Nephron (organoid): ENCODE measurements at regions not wholly inside any gene's neighbourhood (a gene's known extent, or its start where the extent isn't known, plus 50 kb on each side); places are given as distances from the start of the nearest gene placed in this dataset.

Source experiments
- H3K27ac Mint-ChIP-seq, 3 experiments: 2 replicates each; pipeline ENCODE4 v1.8.0; 2020; ENCODE audit warnings: mixed read lengths in 3 of 3, mild to moderate bottlenecking in 2 of 3, moderate library complexity in 1 of 3
- H3K27me3 Mint-ChIP-seq: 2 replicates; pipeline ENCODE4 v1.8.0; 2021; ENCODE audit warnings: low read depth, mild to moderate bottlenecking, moderate library complexity, mixed read lengths
- H3K36me3 Mint-ChIP-seq: 2 replicates; pipeline ENCODE4 v1.8.0; 2020; ENCODE audit warnings: low read depth, mixed read lengths
- H3K4me1 Mint-ChIP-seq: 2 replicates; pipeline ENCODE4 v1.8.0; 2020; ENCODE audit warnings: mixed read lengths
- H3K4me3 Mint-ChIP-seq, 3 experiments: 2 replicates each; pipeline ENCODE4 v1.8.0; 2020; ENCODE audit warnings: mild to moderate bottlenecking in 3 of 3, mixed read lengths in 3 of 3, moderate library complexity in 2 of 3
- H3K9me3 Mint-ChIP-seq: 2 replicates; pipeline ENCODE4 v1.8.0; 2020; ENCODE audit warnings: mixed read lengths
- CTCF ChIP-seq, 3 experiments: fragments of 200-600 bp; sonication (generic); IDR thresholded peaks; one replicate each; pipeline ENCODE4 v1.5.0; 2021; ENCODE audit warnings: antibody characterized with exemption in 3 of 3; ENCODE audit not compliant: unreplicated experiment in 3 of 3

- Mint-ChIP-seq H3K4me3 (no peak overlapping the region), H3K9me3 (no peaks in the 10 kb centered on the region), H3K36me3 (no peaks in the 10 kb centered on the region), H3K27ac (no peak overlapping the region), H3K4me1 (peaks cover 22% of the 10 kb centered on the region), H3K27me3 (no peaks in the 10 kb centered on the region)
- TF ChIP-seq CTCF (IDR thresholded peaks at IDR 0.05; ENCODE audit: unreplicated experiment in 3 of 3) = no peak
Observed at GRCh38 chr3:36298188-36298587, 82.1 kb upstream of the STAC start.

GRCh38 chr3:36302158-36302509 lies 78.2 kb upstream of the STAC start:
- H3K4me1 Mint-ChIP-seq = peaks cover 2% of the 10 kb centered on the region

GRCh38 chr3:36302626-36303025 lies 77.7 kb upstream of the STAC start:
- no peaks in the 10 kb centered on the region for H3K36me3 Mint-ChIP-seq
- no peak overlapping the region for H3K4me3 Mint-ChIP-seq
- TF ChIP-seq CTCF (IDR thresholded peaks at IDR 0.05; ENCODE audit: unreplicated experiment in 3 of 3) = no peak
- no peaks in the 10 kb centered on the region for H3K27me3 Mint-ChIP-seq
- no peaks in the 10 kb centered on the region for H3K9me3 Mint-ChIP-seq
- no peak overlapping the region for H3K27ac Mint-ChIP-seq
- H3K4me1 Mint-ChIP-seq = no peaks in the 10 kb centered on the region

More at GRCh38 chr3:36302158-36302509, 78.2 kb upstream of the STAC start:
- no peak for TF ChIP-seq CTCF (IDR thresholded peaks at IDR 0.05; ENCODE audit: unreplicated experiment in 3 of 3)
- Mint-ChIP-seq H3K27me3 (no peaks in the 10 kb centered on the region), H3K4me3 (no peak overlapping the region), H3K36me3 (no peaks in the 10 kb centered on the region), H3K9me3 (no peaks in the 10 kb centered on the region), H3K27ac (no peak overlapping the region)

- no peaks in the 10 kb centered on the region for H3K27me3 Mint-ChIP-seq
- no peak overlapping the region for H3K4me3 Mint-ChIP-seq
- no peaks in the 10 kb centered on the region for H3K4me1 Mint-ChIP-seq
- H3K27ac Mint-ChIP-seq = no peak overlapping the region
- no peak for TF ChIP-seq CTCF (IDR thresholded peaks at IDR 0.05; ENCODE audit: unreplicated experiment in 3 of 3)
- H3K36me3 Mint-ChIP-seq = no peaks in the 10 kb centered on the region
- no peaks in the 10 kb centered on the region for H3K9me3 Mint-ChIP-seq
Observed at GRCh38 chr3:36303286-36303685, 77.0 kb upstream of the STAC start.

GRCh38 chr3:36305929-36306520 lies 74.3 kb upstream of the STAC start:
- Mint-ChIP-seq H3K4me1 (no peaks in the 10 kb centered on the region), H3K9me3 (no peaks in the 10 kb centered on the region), H3K36me3 (no peaks in the 10 kb centered on the region), H3K4me3 (no peak overlapping the region), H3K27ac (no peak overlapping the region), H3K27me3 (no peaks in the 10 kb centered on the region)
- no peak for TF ChIP-seq CTCF (IDR thresholded peaks at IDR 0.05; ENCODE audit: unreplicated experiment in 3 of 3)

- H3K4me3 Mint-ChIP-seq = no peak overlapping the region
- TF ChIP-seq CTCF (IDR thresholded peaks at IDR 0.05; ENCODE audit: unreplicated experiment in 3 of 3) = no peak
- H3K36me3 Mint-ChIP-seq = no peaks in the 10 kb centered on the region
- no peaks in the 10 kb centered on the region for H3K27me3 Mint-ChIP-seq
- H3K9me3 Mint-ChIP-seq = no peaks in the 10 kb centered on the region
- H3K4me1 Mint-ChIP-seq = no peaks in the 10 kb centered on the region
- H3K27ac Mint-ChIP-seq = no peak overlapping the region
Observed at GRCh38 chr3:36309092-36309491, 71.2 kb upstream of the STAC start.
